ENCODE measurements at regions not wholly inside any gene's neighbourhood (a gene's known extent, or its start where the extent isn't known, plus 50 kb on each side); places are given as distances from the start of the nearest gene placed in this dataset.

DNA sequence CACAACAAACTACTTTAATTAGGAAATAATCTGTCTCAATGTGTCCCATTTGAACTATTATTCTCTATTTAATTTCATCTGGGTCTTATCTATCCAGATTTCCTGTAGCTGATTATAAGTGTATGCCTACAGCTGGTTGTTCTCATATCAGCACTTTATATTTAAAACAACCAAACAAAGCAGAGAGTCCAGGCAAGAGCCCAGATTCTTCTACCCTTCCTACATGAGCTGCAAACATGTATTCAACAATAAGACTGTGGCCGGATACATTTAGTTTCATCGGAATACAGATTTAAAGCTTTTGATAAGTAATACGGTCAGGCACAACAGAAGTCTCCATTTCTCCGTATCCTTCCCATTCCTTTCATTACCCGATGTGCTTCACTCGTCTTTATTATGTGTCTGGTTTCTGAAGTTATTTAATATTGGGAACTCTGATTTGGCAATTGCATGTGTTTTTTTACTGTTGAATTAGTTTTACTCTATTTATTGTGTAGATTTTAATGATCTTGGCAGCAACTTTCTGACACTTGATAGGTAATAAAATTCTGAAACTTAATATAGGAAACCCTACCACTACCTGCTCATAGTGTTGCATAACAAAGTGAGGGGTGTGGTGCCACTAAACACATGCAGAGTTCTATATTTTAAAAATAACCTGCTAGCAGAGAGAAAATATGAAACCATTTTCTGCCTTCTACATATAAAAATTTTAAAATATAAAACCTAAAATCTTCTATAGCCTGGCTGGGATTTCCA, 653.5 kb upstream of the PTCHD4 start:
- no peak for TF ChIP-seq CEBPB (IDR thresholded peaks at IDR 0.05; ENCODE audit: low read depth)
- no peak for TF ChIP-seq FOSL1 (IDR thresholded peaks at IDR 0.05; ENCODE audit: low read depth)
- TF ChIP-seq RAD21 (IDR thresholded peaks at IDR 0.05; ENCODE audit: low read depth), result no peak
- no peak for TF ChIP-seq EZH2 (IDR thresholded peaks at IDR 0.05)
